ENCODE measurements at regions not wholly inside any gene's neighbourhood (a gene's known extent, or its start where the extent isn't known, plus 50 kb on each side); places are given as distances from the start of the nearest gene placed in this dataset.

GRCh38 chrX:5402461-5402860 is 826.2 kb downstream of the NLGN4X start:
- intact Hi-C loops (cut with micrococcal nuclease), result no loop called here
- no peaks in the 10 kb centered on the region for H3K4me1 Mint-ChIP-seq
- no peak overlapping the region for H3K27ac Mint-ChIP-seq
- H3K27me3 Mint-ChIP-seq, result no peaks in the 10 kb centered on the region
- no peaks in the 10 kb centered on the region for H3K36me3 Mint-ChIP-seq (ENCODE audit: low read depth)
- no peak for DNase-seq
- H3K4me3 Mint-ChIP-seq, result no peak overlapping the region
- H3K9me3 Mint-ChIP-seq, result no peaks in the 10 kb centered on the region

- Mint-ChIP-seq H3K27ac (no peak overlapping the region), H3K9me3 (no peaks in the 10 kb centered on the region), H3K36me3 (ENCODE audit: low read depth) (no peaks in the 10 kb centered on the region), H3K4me3 (no peak overlapping the region), H3K27me3 (no peaks in the 10 kb centered on the region), H3K4me1 (no peaks in the 10 kb centered on the region)
- intact Hi-C loops (cut with micrococcal nuclease), result no loop called here
- no peak for DNase-seq
These were observed 829.3 kb downstream of the NLGN4X start for GRCh38 chrX:5399403-5399802.

DNA sequence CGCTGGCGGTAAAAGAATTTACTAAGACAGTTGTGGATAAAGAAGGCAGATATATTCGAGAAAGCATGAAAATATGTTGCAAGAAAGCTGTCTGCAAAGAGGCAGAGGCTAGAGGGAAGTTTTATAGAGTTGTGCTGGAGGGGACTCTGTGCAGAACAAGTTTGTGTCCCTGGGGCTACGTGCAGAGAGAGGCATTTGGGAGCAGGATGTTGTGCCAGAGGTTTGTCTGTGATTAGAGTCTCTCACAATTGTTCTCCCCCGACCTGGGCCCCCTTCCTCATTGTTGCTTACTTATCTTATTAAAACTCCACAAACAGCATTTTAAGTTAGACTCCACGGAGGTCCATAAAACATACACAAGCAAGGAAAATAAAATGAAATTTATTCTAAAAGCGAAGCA is 831.3 kb downstream of the NLGN4X start:
- Mint-ChIP-seq H3K9me3 (no peaks in the 10 kb centered on the region), H3K4me1 (no peaks in the 10 kb centered on the region), H3K36me3 (ENCODE audit: low read depth) (no peaks in the 10 kb centered on the region), H3K4me3 (no peak overlapping the region), H3K27ac (no peak overlapping the region), H3K27me3 (no peaks in the 10 kb centered on the region)
- intact Hi-C loops (cut with micrococcal nuclease), result no loop called here
- no peak for DNase-seq

- DNase-seq, result no peak
- H3K9me3 Mint-ChIP-seq, result no peaks in the 10 kb centered on the region
- H3K36me3 Mint-ChIP-seq (ENCODE audit: low read depth), result no peaks in the 10 kb centered on the region
- H3K4me1 Mint-ChIP-seq, result no peaks in the 10 kb centered on the region
- H3K4me3 Mint-ChIP-seq, result no peak overlapping the region
- H3K27me3 Mint-ChIP-seq, result no peaks in the 10 kb centered on the region
- intact Hi-C loops (cut with micrococcal nuclease), result no loop called here
- no peak overlapping the region for H3K27ac Mint-ChIP-seq
These were observed 838.3 kb downstream of the NLGN4X start for GRCh38 chrX:5390376-5390775.

GRCh38 chrX:5388087-5388486 is 840.6 kb downstream of the NLGN4X start:
- H3K27me3 Mint-ChIP-seq, result no peaks in the 10 kb centered on the region
- intact Hi-C loops (cut with micrococcal nuclease), result no loop called here
- no peaks in the 10 kb centered on the region for H3K9me3 Mint-ChIP-seq
- H3K27ac Mint-ChIP-seq, result no peak overlapping the region
- no peak for DNase-seq
- no peaks in the 10 kb centered on the region for H3K4me1 Mint-ChIP-seq
- H3K4me3 Mint-ChIP-seq, result no peak overlapping the region
- H3K36me3 Mint-ChIP-seq (ENCODE audit: low read depth), result no peaks in the 10 kb centered on the region

DNA sequence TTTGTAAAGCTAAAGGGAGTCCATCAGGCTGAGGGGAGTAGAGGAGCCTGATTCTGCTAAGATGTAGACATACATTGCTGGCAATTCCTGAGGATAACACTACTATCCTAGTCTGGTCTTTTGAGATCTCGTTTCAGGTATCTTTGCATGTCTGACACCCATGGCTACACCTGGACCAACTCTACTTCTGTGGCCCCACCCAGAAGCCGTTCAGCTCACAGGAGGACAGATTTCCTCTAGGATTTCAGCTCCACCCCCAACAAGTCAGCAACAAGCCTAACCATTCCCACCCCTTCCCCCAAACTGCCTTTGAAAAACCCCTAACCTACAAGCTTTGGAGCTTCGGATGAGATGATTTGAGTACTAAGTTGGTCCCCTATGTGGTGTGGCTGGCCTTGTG is 848.2 kb downstream of the NLGN4X start:
- no peak overlapping the region for H3K27ac Mint-ChIP-seq
- no peaks in the 10 kb centered on the region for H3K9me3 Mint-ChIP-seq
- no peak for DNase-seq
- intact Hi-C loops (cut with micrococcal nuclease), result no loop called here
- H3K36me3 Mint-ChIP-seq (ENCODE audit: low read depth), result no peaks in the 10 kb centered on the region
- H3K4me1 Mint-ChIP-seq, result no peaks in the 10 kb centered on the region
- H3K4me3 Mint-ChIP-seq, result no peak overlapping the region
- no peaks in the 10 kb centered on the region for H3K27me3 Mint-ChIP-seq

GRCh38 chrX:5341902-5342301 is 886.8 kb downstream of the NLGN4X start:
- Mint-ChIP-seq H3K27ac (no peak overlapping the region), H3K9me3 (peaks cover under 1% of the 10 kb centered on the region), H3K4me1 (no peaks in the 10 kb centered on the region), H3K27me3 (no peaks in the 10 kb centered on the region), H3K4me3 (no peak overlapping the region), H3K36me3 (ENCODE audit: low read depth) (no peaks in the 10 kb centered on the region)
- DNase-seq, result no peak
- intact Hi-C loops (cut with micrococcal nuclease), result no loop called here

- intact Hi-C loops (cut with micrococcal nuclease), result no loop called here
- H3K4me1 Mint-ChIP-seq, result no peaks in the 10 kb centered on the region
- H3K9me3 Mint-ChIP-seq, result peaks cover 3% of the 10 kb centered on the region
- H3K36me3 Mint-ChIP-seq (ENCODE audit: low read depth), result no peaks in the 10 kb centered on the region
- no peak for DNase-seq
- H3K27ac Mint-ChIP-seq, result no peak overlapping the region
- no peak overlapping the region for H3K4me3 Mint-ChIP-seq
- H3K27me3 Mint-ChIP-seq, result no peaks in the 10 kb centered on the region
These were observed 891.5 kb downstream of the NLGN4X start for GRCh38 chrX:5337160-5337559.

- no peak overlapping the region for H3K4me3 Mint-ChIP-seq
- H3K4me1 Mint-ChIP-seq, result no peaks in the 10 kb centered on the region
- no peak for DNase-seq
- no peak overlapping the region for H3K27ac Mint-ChIP-seq
- H3K9me3 Mint-ChIP-seq, result no peaks in the 10 kb centered on the region
- intact Hi-C loops (cut with micrococcal nuclease), result no loop called here
- H3K36me3 Mint-ChIP-seq (ENCODE audit: low read depth), result no peaks in the 10 kb centered on the region
- H3K27me3 Mint-ChIP-seq, result no peaks in the 10 kb centered on the region
These were observed 904.1 kb downstream of the NLGN4X start for GRCh38 chrX:5324546-5324945.

- Mint-ChIP-seq H3K27me3 (no peaks in the 10 kb centered on the region), H3K4me3 (no peak overlapping the region), H3K36me3 (ENCODE audit: low read depth) (no peaks in the 10 kb centered on the region), H3K4me1 (no peaks in the 10 kb centered on the region), H3K27ac (no peak overlapping the region), H3K9me3 (no peaks in the 10 kb centered on the region)
- intact Hi-C loops (cut with micrococcal nuclease), result no loop called here
- no peak for DNase-seq
These were observed 914.5 kb downstream of the NLGN4X start for GRCh38 chrX:5314148-5314547.

DNA sequence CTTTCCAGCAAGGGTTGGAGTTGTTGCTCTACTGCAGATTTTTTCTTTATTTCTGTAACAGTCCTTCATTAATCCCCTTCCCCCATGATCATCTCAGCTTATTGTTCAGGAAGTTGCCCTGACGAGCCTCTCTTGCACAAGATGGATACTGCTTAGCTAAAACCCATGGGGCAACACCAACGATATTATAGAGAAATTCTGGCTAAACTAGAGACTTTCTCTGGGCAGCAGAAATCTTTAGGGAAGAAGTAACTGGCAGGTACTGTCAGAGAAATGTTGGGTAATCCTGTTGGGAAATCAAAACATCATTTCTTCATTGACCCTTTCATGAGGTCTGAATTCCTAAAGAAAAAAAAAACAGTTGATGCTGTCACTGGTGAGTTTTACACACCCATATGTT is 921.3 kb downstream of the NLGN4X start:
- no peak for DNase-seq
- Mint-ChIP-seq H3K27me3 (no peaks in the 10 kb centered on the region), H3K4me3 (no peak overlapping the region), H3K4me1 (no peaks in the 10 kb centered on the region), H3K9me3 (no peaks in the 10 kb centered on the region), H3K36me3 (ENCODE audit: low read depth) (no peaks in the 10 kb centered on the region), H3K27ac (no peak overlapping the region)
- intact Hi-C loops (cut with micrococcal nuclease), result no loop called here

DNA sequence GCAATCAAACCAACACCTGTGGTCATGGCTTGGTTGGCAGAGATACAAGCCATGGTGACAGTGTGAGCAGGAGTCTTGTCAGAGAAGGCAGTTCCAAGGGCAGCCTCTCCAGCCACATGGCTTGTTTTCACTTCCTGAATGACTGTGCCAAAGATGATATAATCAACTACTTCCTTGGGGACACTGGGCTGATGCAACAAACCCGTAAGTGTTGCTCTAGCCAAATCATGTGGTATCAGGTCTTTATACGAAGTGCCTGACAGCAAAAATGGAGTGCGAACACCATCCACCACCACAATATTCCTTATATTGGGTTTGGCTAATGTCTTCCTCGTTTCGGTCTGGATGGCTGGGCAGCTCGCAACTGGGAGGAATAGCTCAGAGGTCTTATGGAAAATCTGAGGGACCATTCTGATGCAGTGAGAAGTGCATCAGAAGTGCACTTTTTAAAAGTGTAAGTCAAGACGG is 922.0 kb downstream of the NLGN4X start:
- H3K27ac Mint-ChIP-seq, result no peak overlapping the region
- DNase-seq, result no peak
- no peaks in the 10 kb centered on the region for H3K27me3 Mint-ChIP-seq
- intact Hi-C loops (cut with micrococcal nuclease), result no loop called here
- no peak overlapping the region for H3K4me3 Mint-ChIP-seq
- H3K9me3 Mint-ChIP-seq, result no peaks in the 10 kb centered on the region
- no peaks in the 10 kb centered on the region for H3K36me3 Mint-ChIP-seq (ENCODE audit: low read depth)
- H3K4me1 Mint-ChIP-seq, result no peaks in the 10 kb centered on the region

DNA sequence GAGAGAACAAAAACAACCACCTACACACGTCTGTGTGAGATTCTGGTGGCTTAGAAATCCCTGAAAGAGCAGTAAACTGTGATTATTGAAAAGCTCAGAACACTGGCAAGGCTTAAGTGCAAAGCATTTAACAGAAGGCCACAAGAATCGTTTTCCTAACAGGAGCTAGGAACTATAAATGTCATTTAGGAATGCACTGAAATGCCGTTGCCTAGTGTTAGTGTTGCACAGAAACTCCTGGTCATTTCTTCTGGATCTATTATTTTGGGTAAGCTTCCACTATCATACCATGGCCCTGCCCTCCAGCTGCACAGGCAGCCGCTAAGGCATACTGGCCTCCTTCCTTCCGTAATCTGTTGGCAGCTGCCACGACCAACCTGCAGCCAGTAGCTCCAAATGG is 923.2 kb downstream of the NLGN4X start:
- no peak for DNase-seq
- Mint-ChIP-seq H3K27ac (no peak overlapping the region), H3K9me3 (no peaks in the 10 kb centered on the region), H3K36me3 (ENCODE audit: low read depth) (no peaks in the 10 kb centered on the region), H3K27me3 (no peaks in the 10 kb centered on the region), H3K4me1 (no peaks in the 10 kb centered on the region), H3K4me3 (no peak overlapping the region)
- intact Hi-C loops (cut with micrococcal nuclease), result no loop called here

GRCh38 chrX:5295004-5295403 is 933.7 kb downstream of the NLGN4X start:
- no peak overlapping the region for H3K4me3 Mint-ChIP-seq
- intact Hi-C loops (cut with micrococcal nuclease), result no loop called here
- no peak for DNase-seq
- H3K27me3 Mint-ChIP-seq, result no peaks in the 10 kb centered on the region
- H3K36me3 Mint-ChIP-seq (ENCODE audit: low read depth), result no peaks in the 10 kb centered on the region
- no peaks in the 10 kb centered on the region for H3K9me3 Mint-ChIP-seq
- no peaks in the 10 kb centered on the region for H3K4me1 Mint-ChIP-seq
- H3K27ac Mint-ChIP-seq, result no peak overlapping the region

- no peak for DNase-seq
- Mint-ChIP-seq H3K27me3 (no peaks in the 10 kb centered on the region), H3K9me3 (peaks cover 2% of the 10 kb centered on the region), H3K4me3 (no peak overlapping the region), H3K36me3 (ENCODE audit: low read depth) (no peaks in the 10 kb centered on the region), H3K27ac (no peak overlapping the region), H3K4me1 (no peaks in the 10 kb centered on the region)
- intact Hi-C loops (cut with micrococcal nuclease), result no loop called here
These were observed 938.0 kb downstream of the NLGN4X start for GRCh38 chrX:5290635-5291034.
